Erythroblast (primary cell): ENCODE measurements at regions not wholly inside any gene's neighbourhood (a gene's known extent, or its start where the extent isn't known, plus 50 kb on each side); places are given as distances from the start of the nearest gene placed in this dataset.

Experiments
- GATA1 ChIP-seq: IDR thresholded peaks from 2 replicates; pipeline ENCODE4 v1.6.1; 2011; ENCODE audit warnings: low read depth, mild to moderate bottlenecking, control low read depth, low read length, moderate library complexity
- POLR2A ChIP-seq: IDR thresholded peaks from 2 replicates; pipeline ENCODE4 v1.6.1; 2011; ENCODE audit warnings: mild to moderate bottlenecking, low read length

- TF ChIP-seq POLR2A: no peak
- no peak for TF ChIP-seq GATA1
Observed at GRCh38 chr13:80591976-80592740, 251.2 kb upstream of the SPRY2 start.
